NCI-H1930 (cell line): ENCODE measurements at regions not wholly inside any gene's neighbourhood (a gene's known extent, or its start where the extent isn't known, plus 50 kb on each side); places are given as distances from the start of the nearest gene placed in this dataset.
"Not testable (repeated sequence)": the region's sequence is repeated elsewhere in the genome, so short reads cannot be mapped to it uniquely, and the experiment has no call there.

ENCODE experiments used
- DNase-seq, 2 experiments: peaks; one replicate each; lab custom pipeline; 2025; lab: John Stamatoyannopoulos, UW

DNA sequence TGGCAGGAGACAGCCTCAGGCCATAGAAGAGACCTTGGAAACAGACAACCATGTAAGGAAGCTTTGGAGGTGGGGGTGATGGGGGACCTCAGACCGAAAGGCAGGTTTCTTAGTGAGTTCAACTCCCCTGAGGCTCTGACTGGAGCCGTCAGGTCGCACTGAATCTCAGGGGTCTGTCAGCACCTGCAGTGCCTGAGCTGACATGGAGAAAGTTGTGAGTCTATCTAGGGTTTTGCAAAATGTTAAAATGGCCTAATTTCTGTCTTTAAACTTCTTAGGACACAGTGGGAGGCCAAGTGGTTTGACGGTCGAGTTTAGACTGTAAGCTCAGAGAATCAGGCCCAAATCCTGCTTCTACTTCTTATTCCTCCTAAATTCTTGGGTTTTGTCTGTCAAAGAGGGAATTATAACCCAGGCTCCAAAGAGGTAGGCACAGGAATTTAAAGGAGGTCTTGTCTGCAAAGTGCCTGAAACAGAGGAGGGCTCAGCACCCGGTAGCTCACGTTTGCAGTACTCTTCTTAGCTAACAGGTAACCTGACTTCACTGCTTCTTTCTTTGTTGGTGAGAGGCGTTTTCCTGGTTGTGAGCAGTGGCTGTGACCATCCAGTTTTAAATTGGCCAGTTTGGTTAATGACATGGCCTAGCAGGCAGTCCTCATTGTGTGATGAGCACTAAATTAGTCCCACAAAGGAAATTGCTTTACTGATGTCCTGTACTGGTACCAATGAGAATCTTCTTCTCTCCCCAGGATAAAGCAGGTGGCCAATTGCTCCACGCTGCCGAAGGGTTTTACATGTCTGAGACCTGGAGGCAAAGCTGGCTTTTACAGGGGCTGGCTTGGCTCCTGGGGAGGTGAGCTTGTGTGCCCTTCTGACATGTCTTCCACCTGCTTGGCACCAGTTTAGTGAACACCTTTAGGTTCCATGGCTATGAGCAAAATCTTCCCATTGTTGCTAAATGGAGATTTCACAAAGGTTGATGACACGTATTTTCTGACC lies 95.7 kb downstream of the MYCN start:
- DNase-seq, result no peak

- no peak for DNase-seq
Measured at GRCh38 chr2:16034975-16035746, 94.8 kb downstream of the MYCN start.

DNA sequence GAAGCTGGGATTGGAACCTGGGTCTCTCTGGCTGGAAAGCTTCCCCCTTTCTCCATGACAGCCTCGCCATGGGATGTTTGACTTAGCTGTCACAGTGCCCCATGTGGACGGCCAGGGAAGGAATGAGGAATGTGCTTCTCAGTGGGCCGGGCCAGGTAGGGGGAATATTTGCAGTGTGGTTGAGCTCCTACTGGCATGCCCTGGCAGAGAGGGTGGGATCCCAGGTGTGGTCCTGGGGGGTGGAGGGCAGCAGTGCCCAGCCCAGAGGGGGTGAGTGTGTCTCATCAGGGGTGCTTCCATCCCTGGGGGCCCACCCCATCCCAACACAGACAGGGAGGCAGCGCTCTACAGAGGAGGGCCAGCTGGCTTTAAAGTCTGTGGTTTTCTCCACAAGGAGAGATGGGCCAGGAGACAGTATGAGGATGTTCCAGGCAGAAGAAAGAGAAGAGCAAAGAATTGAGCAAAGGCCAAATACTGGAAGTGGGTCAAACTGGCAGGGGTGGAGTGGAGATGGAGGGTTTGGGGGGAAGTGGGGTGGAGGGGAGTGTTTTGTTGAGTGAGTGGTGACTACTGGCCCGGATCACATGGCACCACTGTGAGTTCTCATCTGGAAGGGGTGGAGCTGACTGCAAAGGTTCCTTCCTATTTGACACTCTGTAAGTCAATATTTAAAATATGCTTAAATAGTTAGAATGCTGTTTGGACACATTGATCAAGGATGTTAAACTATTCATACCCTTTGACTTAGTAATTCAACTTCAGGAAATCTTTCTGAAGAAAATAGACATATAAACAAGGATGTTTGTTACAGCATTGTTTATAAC lies 94.0 kb downstream of the MYCN start:
- DNase-seq, result no peak

- DNase-seq, result no peak
Measured at GRCh38 chr2:16033032-16033293, 92.6 kb downstream of the MYCN start.

DNA sequence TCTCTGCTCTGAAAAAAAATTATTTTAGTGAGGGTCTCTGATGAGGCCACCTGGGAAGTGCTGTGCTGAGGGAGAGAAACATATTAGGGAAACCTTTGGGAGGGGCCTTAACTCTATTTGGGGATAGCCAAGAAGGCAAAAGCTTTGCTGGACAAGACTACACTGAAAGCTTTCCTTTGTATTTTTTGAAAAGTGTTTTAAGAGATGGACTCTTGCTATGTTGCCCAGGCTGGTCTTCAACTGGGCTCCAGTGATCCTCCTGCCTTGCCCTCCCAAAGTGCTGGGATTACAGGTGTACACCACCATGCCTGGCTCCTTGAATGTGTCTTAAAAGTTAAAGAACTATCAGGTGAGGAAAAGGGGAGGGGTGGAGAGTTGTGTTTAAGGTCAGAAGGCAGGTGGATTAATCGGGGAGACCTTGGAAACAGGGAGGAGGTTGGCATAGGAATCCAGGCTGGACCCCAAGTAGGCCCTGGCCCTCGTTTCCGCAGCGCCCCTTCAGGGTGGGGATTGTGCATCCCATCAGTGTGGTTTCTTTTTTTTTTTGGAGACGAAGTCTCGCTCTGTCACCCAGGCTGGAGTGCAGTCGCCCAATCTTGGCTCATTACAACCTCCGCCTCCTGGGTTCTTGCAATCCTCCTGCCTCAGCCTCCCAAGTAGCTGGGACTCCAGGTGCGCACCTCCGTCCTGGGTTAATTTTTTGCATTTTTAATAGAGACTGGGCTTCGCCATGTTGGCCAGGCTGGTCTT lies 92.1 kb downstream of the MYCN start:
- DNase-seq, result no peak

DNA sequence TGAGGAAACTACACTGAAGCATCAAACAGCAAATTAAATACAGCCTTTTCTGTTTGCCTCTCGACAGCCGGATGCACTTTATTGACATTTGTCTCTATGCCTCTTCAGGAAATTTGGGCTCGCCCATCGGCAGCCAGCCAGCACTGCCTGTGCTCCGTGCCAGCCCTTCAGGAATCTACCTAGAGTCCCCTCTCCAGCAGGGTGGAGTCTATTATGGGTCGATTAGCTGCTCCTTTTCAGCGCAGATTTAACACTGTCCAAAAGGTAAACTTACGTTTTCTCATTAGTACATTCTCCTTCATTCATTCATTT lies 91.5 kb downstream of the MYCN start:
- DNase-seq, result no peak

- DNase-seq, result no peak
Measured at GRCh38 chr2:16031058-16031847, 90.9 kb downstream of the MYCN start.

DNA sequence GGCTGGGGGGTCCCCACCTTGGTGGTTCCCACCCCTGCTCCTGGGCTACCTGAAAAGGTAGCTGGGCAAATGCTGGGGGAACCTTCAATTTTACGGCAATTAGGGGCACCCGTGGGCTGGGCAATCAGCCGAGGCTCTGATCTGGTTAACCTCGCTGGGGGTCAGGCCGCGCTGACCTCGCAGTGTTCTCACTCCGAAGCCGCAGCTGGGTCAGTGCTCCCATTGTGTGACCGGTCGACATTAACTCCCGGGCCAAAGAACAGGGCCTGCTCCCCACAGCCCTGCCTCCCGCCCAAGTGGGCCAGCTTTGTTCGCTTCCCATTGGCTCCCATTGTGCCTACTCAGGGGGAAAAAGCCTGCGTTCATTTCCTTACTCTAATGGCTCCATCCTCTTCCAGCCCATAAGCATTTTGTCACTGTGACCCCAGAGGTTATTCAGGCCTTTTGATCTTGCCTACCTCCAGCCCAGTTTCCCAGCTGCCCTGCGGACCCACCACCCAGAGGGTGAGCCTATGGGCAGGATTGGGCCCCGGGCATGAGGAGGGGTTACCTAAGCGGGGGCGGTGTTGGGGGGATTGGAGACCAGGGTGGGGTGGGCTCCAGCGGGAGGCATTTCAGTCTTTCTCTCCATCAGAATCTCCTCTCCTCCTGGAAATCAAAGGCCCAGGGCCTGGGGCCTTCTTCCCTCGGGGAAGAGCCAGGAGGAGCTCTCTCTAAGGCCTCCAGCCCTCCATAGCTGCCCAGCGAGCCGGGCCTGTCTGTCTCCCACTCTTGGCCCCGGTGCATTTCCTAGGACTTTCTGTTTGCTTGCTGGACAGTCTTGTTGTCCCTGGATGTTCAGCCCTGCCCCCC lies 90.1 kb downstream of the MYCN start:
- no peak for DNase-seq

DNA sequence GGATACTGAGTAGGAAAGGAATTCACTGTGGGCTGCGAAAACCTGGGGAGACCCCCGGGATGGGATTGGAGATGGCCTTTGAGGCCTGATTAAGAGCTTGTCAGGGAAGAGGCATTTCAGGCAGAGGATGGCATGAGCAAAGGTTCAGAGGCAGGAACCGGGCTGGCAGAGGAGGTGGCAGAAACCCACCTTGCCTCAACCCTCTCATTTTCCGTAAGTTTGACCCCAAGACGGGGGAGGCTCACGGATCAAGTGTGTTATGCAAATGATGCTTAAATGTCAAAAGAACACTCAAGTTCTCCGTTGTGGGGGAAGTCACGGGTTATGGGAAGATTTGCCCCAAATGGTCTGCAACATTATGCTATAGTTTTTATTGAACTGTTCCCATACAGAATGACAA lies 88.3 kb downstream of the MYCN start:
- no peak for DNase-seq

GRCh38 chr2:16026816-16027501 lies 86.6 kb downstream of the MYCN start:
- DNase-seq, result no peak

DNA sequence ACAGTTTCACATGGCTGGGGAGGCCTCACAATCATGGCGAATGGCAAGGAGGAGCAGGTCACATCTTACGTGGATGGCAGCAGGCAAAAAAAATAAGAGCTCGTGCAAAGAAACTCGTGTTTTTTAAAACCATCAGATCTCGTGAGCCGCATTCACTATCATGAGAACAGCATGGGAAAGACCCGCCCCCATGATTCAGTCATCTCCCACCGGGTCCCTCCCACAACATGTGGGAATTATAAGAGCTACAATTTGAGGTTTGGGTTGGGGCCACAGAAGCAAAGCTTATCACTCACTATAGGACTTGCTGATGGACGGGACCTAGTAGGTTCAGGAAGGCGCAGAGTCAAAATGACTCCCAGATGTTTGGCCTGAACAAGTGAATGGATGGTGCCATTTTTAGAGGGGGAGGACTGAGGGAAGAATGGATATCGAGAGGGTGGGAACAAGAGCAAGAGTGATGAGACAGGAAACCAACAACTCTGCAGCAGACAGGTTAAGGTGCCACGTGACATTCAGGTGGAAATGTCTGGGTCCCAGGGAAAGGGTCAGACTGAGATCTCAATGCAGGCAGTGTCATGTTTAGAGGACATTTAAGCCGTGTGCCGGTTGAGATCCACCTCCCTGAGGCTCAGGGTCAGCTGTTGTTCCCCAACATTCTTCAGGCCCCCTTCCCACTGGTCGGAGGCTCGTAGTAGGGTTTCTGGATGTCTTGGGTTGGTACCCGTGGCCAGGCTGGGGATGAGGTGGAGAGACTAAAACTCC lies 85.7 kb downstream of the MYCN start:
- no peak for DNase-seq

DNA sequence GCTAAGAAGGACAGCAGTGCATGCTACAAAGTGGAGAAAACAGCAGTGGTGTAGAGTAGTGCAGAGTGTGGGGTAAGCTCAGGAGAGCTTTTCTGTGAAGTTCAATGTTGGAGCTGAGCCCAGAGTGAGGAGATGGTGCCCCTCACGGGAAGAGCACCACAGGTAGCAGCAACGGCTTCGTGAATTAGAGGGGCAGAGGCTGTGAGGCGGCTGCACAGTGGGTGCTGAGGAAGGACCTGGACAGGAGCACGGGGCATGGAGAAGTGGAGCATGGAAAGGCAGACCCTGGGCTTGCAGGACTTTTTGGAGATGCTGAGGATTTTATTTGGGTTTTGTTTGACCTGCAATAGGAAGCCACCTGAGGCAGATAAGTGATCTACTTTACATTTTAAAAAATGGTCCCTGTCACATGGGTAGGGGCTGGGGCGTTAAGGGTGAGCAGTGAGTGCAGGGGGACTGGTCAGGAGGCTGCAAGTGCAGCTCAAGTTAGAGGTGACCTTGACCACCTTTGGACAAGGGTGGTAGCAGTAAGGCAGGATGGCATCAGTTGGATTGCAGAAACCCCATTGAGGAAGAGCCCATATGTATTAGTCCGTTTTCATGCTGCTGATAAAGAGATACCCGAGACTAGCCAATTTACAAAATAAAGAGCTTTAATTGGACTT lies 85.0 kb downstream of the MYCN start:
- DNase-seq, result no peak

DNA sequence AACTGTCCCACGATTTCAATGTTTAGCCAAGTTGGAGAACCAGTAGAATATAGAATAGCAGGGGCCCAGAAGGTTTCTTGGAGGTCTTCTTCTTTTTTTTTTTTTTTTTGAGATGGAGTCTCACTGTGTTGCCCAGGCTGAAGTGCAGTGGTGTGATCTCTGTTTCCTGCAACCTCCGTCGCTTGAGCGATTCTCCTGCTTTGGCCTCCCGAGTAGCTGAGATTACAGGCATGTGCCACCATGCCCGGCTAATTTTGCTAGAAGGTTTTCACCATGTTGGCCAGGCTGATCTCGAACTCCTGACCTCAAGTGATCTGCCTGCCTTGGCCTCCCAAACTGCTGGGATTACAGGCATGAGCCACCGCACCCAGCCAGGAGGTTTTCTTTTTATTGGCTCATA lies 84.3 kb downstream of the MYCN start:
- DNase-seq, result not testable (repeated sequence)

- no peak for DNase-seq
Measured at GRCh38 chr2:16023506-16024360, 83.4 kb downstream of the MYCN start.

GRCh38 chr2:16022548-16023240 lies 82.3 kb downstream of the MYCN start:
- DNase-seq, result no peak

- DNase-seq, result no peak
Measured at GRCh38 chr2:16021611-16022363, 81.4 kb downstream of the MYCN start.
